H1 (cell line): ENCODE measurements at regions not wholly inside any gene's neighbourhood (a gene's known extent, or its start where the extent isn't known, plus 50 kb on each side); places are given as distances from the start of the nearest gene placed in this dataset.

ENCODE experiments used
- CTCF ChIA-PET: fragments of 300-600 bp; sonication (Branson Sonifier 250); formaldehyde crosslinking; loops from one replicate; lab custom pipeline; 2021; ENCODE audit not compliant: partially characterized antibody; lab: Charles Lee
- POLR2A ChIA-PET: fragments of 300-600 bp; sonication (Branson Sonifier 250); formaldehyde crosslinking; loops from one replicate; lab custom pipeline; 2021; ENCODE audit warnings: inconsistent platforms; ENCODE audit not compliant: partially characterized antibody; lab: Charles Lee
- DNase-seq, 2 experiments: peaks; one replicate each; pipeline versions ENCODE4 v3.0.0 to v3.0.0-alpha.2; 2010 to 2022; ENCODE audit warnings: low spot score in 2 of 2, low read depth in 1 of 2, mixed read lengths in 1 of 2
- FAIRE-seq: peaks from 2 replicates; lab custom pipeline; 2011; peaks lifted over from hg19 to GRCh38; lab: Jason Lieb, UNC
- H2AFZ ChIP-seq: 2 replicates; pipeline ENCODE4 v1.8.1; 2012; ENCODE audit warnings: low read length, inconsistent platforms
- H2AK5ac ChIP-seq: 2 replicates; pipeline ENCODE4 v1.6.1; 2013; ENCODE audit warnings: low read depth, low read length
- H2BK120ac ChIP-seq: replicated peaks from 2 replicates; pipeline ENCODE3; 2013; ENCODE audit warnings: low read depth, low read length, inconsistent platforms
- H2BK12ac ChIP-seq: 2 replicates; pipeline ENCODE4 v1.6.1; 2013; ENCODE audit warnings: low read depth, low read length
- H2BK15ac ChIP-seq: 2 replicates; pipeline ENCODE4 v1.6.1; 2013; ENCODE audit warnings: low read length
- H2BK20ac ChIP-seq: 2 replicates; pipeline ENCODE4 v1.6.1; 2013; ENCODE audit warnings: low read length
- H2BK5ac ChIP-seq: 2 replicates; pipeline ENCODE4 v1.6.1; 2013; ENCODE audit warnings: low read depth, low read length
- H3K14ac ChIP-seq: 2 replicates; pipeline ENCODE4 v1.6.1; 2013; ENCODE audit warnings: inconsistent platforms; ENCODE audit not compliant: insufficient read length
- H3K18ac ChIP-seq: 2 replicates; pipeline ENCODE4 v1.6.1; 2013; ENCODE audit warnings: low read length; ENCODE audit errors: extremely low read depth
- H3K23ac ChIP-seq: 2 replicates; pipeline ENCODE4 v1.6.1; 2013; ENCODE audit warnings: inconsistent platforms; ENCODE audit not compliant: insufficient read length
- H3K23me2 ChIP-seq: 2 replicates; pipeline ENCODE4 v1.6.1; 2013; ENCODE audit warnings: low read depth, low read length
- H3K27ac ChIP-seq: 2 replicates; pipeline ENCODE4 v1.6.1; 2011; ENCODE audit warnings: low read depth, low read length, inconsistent platforms
- H3K27me3 ChIP-seq, 4 experiments: replicated peaks in 1 of 4; 1 replicate in 1 of 4; 2 replicates in 3 of 4; pipeline versions ENCODE4 v1.6.1 to v1.8.1; 2011 to 2013; ENCODE audit warnings: low read length in 3 of 4, mild to moderate bottlenecking in 3 of 4, inconsistent platforms in 2 of 4, mixed read lengths in 2 of 4, moderate library complexity in 1 of 4; ENCODE audit not compliant: control insufficient read depth in 3 of 4, insufficient read depth in 3 of 4; ENCODE audit errors: extremely low read depth in 1 of 4
- H3K36me3 ChIP-seq, 4 experiments: 2 replicates each; pipeline versions ENCODE4 v1.6.1 to v1.8.1; 2011 to 2013; ENCODE audit warnings: mild to moderate bottlenecking in 4 of 4, low read length in 3 of 4, moderate library complexity in 2 of 4, control low read depth in 1 of 4, inconsistent platforms in 1 of 4; ENCODE audit not compliant: insufficient read depth in 4 of 4, control insufficient read depth in 2 of 4
- H3K4ac ChIP-seq: replicated peaks from 2 replicates; pipeline ENCODE3; 2013; ENCODE audit warnings: low read length, low read depth, mixed read lengths, inconsistent platforms; ENCODE audit not compliant: insufficient read length
- H3K4me1 ChIP-seq, 4 experiments: replicated peaks in 1 of 4; 1 replicate in 1 of 4; 2 replicates in 3 of 4; pipeline versions ENCODE4 v1.6.1 to v1.8.1; 2011 to 2013; ENCODE audit warnings: low read length in 3 of 4, inconsistent platforms in 2 of 4, mixed read lengths in 1 of 4; ENCODE audit not compliant: insufficient read depth in 4 of 4, control insufficient read depth in 3 of 4
- H3K4me2 ChIP-seq, 2 experiments: 2 replicates each; pipeline versions ENCODE4 v1.6.1 to v1.8.1; 2011 to 2013; ENCODE audit warnings: low read depth in 2 of 2, low read length in 2 of 2, control low read depth in 1 of 2, inconsistent platforms in 1 of 2, mild to moderate bottlenecking in 1 of 2; ENCODE audit not compliant: insufficient read depth in 1 of 2
- H3K4me3 ChIP-seq, 4 experiments: fragments of 200-600, 300-600 bp in 1 of 4; sonication (generic), shearing (Covaris generic), sonication (Bioruptor Twin) in 1 of 4; 2 replicates each; pipeline versions ENCODE4 v1.5.1 to v1.8.1; 2011 to 2016; ENCODE audit warnings: low read length in 4 of 4, low read depth in 3 of 4, control low read depth in 2 of 4, inconsistent platforms in 2 of 4, mild to moderate bottlenecking in 2 of 4, mixed read lengths in 1 of 4, moderate library complexity in 1 of 4; ENCODE audit not compliant: insufficient read depth in 2 of 4; ENCODE audit errors: extremely low read depth in 1 of 4
- H3K56ac ChIP-seq: replicated peaks from 2 replicates; pipeline ENCODE3; 2013; ENCODE audit warnings: low read depth, mild to moderate bottlenecking, mixed read lengths, low read length, inconsistent platforms; ENCODE audit not compliant: insufficient read length
- H3K79me1 ChIP-seq: 2 replicates; pipeline ENCODE4 v1.6.1; 2013; ENCODE audit warnings: low read depth, low read length, control low read depth
- H3K79me2 ChIP-seq, 2 experiments: 2 replicates each; pipeline versions ENCODE4 v1.6.1 to v1.8.1; 2012 to 2013; ENCODE audit warnings: low read length in 2 of 2, mild to moderate bottlenecking in 2 of 2, inconsistent platforms in 1 of 2; ENCODE audit not compliant: insufficient read depth in 2 of 2, control insufficient read depth in 1 of 2
- H3K9ac ChIP-seq, 4 experiments: replicated peaks in 1 of 4; 1 replicate in 1 of 4; 2 replicates in 3 of 4; pipeline versions ENCODE4 v1.6.1 to v1.8.1; 2011 to 2013; ENCODE audit warnings: low read depth in 3 of 4, low read length in 3 of 4, control low read depth in 2 of 4, mild to moderate bottlenecking in 2 of 4, moderate library complexity in 2 of 4, inconsistent platforms in 1 of 4; ENCODE audit errors: extremely low read depth in 1 of 4
- H3K9me3 ChIP-seq, 2 experiments: 2 replicates each; pipeline versions ENCODE4 v1.6.1 to v1.8.1; 2012 to 2013; ENCODE audit warnings: mild to moderate bottlenecking in 2 of 2, moderate library complexity in 2 of 2, control low read depth in 1 of 2, inconsistent platforms in 1 of 2, low read depth in 1 of 2, low read length in 1 of 2, mixed read lengths in 1 of 2; ENCODE audit not compliant: insufficient read depth in 2 of 2
- H4K20me1 ChIP-seq, 2 experiments: replicated peaks in 1 of 2; 2 replicates each; pipeline versions ENCODE3 to v1.8.1; 2011 to 2013; ENCODE audit warnings: inconsistent platforms in 2 of 2, low read length in 2 of 2, mild to moderate bottlenecking in 1 of 2; ENCODE audit not compliant: insufficient read depth in 2 of 2, control insufficient read depth in 1 of 2
- H4K5ac ChIP-seq: 2 replicates; pipeline ENCODE4 v1.6.1; 2013; ENCODE audit warnings: low read length, low read depth, mixed read lengths, inconsistent platforms; ENCODE audit not compliant: insufficient read length
- H4K8ac ChIP-seq: 2 replicates; pipeline ENCODE4 v1.8.0; 2013; ENCODE audit warnings: mild to moderate bottlenecking, moderate library complexity, low read length, inconsistent platforms; ENCODE audit not compliant: insufficient read depth; ENCODE audit errors: extremely low read depth
- H4K91ac ChIP-seq: replicated peaks from 2 replicates; pipeline ENCODE3; 2013; ENCODE audit warnings: low read length, mixed read lengths, inconsistent platforms; ENCODE audit not compliant: insufficient read length
- CHD1 ChIP-seq: IDR thresholded peaks from 2 replicates; pipeline ENCODE4 v1.6.1; 2012; ENCODE audit warnings: low read depth, low read length, improper control_type of control experiment
- HDAC2 ChIP-seq, 2 experiments: fragments of 300-600 bp in 1 of 2; sonication (generic) in 1 of 2; IDR thresholded peaks; 2 replicates each; pipeline ENCODE4 v1.6.1; 2011 to 2012; ENCODE audit warnings: low read depth in 2 of 2, low read length in 2 of 2, mild to moderate bottlenecking in 2 of 2, moderate library complexity in 2 of 2, borderline replicate concordance in 1 of 2, inconsistent platforms in 1 of 2
- KDM1A ChIP-seq: fragments of 200-600, 300-600 bp; sonication (generic); IDR thresholded peaks from 2 replicates; pipeline ENCODE4 v1.7.1; 2016; ENCODE audit warnings: mild to moderate bottlenecking, low read length, borderline replicate concordance
- POU5F1 ChIP-seq: IDR thresholded peaks from 2 replicates; pipeline ENCODE4 v1.6.1; 2011; ENCODE audit warnings: low read depth, mild to moderate bottlenecking, low read length, moderate library complexity
- SAP30 ChIP-seq: fragments of 300-600 bp; sonication (generic); IDR thresholded peaks from 2 replicates; pipeline ENCODE4 v1.7.1; 2012; ENCODE audit warnings: low read length, moderate library complexity, mild to moderate bottlenecking, inconsistent platforms; ENCODE audit not compliant: insufficient read depth, insufficient replicate concordance
- SRF ChIP-seq: IDR thresholded peaks from 2 replicates; pipeline ENCODE4 v1.6.1; 2011; ENCODE audit warnings: mild to moderate bottlenecking, low read depth, low read length, moderate library complexity
- SUZ12 ChIP-seq: fragments of 200-600 bp; sonication (generic); IDR thresholded peaks from 2 replicates; pipeline ENCODE4 v1.6.1; 2012; ENCODE audit warnings: mild to moderate bottlenecking, inconsistent platforms, low read length, moderate library complexity, mixed read lengths
- WGBS, 2 experiments: shearing (Covaris generic) in 1 of 2; methylation state at CpG; one replicate each; pipeline versions ENCODE4 v1.1.6 to v1.1.7; 2013 to 2015; ENCODE audit warnings: low lambda C conversion rate in 2 of 2, mixed read lengths in 2 of 2, inconsistent platforms in 1 of 2, low coverage in 1 of 2, missing lambda C conversion rate in 1 of 2; ENCODE audit not compliant: insufficient replicate concordance in 2 of 2, insufficient coverage in 1 of 2, insufficient read length in 1 of 2; ENCODE audit errors: extremely low coverage in 1 of 2, missing lambda C conversion rate in 1 of 2; 5-methylcytosine and 5-hydroxymethylcytosine counted together

GRCh38 chr3:39558775-39559306, 91.4 kb downstream of the MOBP start:
- Histone ChIP-seq H2BK12ac (no peak overlapping the region), H3K4ac (no peak overlapping the region), H4K20me1 (no peaks in the 10 kb centered on the region), H2AK5ac (no peak overlapping the region), H3K9ac (no peak overlapping the region), H3K9me3 (no peaks in the 10 kb centered on the region), H3K4me3 (no peak overlapping the region), H3K14ac (no peak overlapping the region), H3K18ac (no peak overlapping the region), H4K5ac (no peak overlapping the region), H3K23me2 (no peaks in the 10 kb centered on the region), H3K4me2 (no peak overlapping the region), H4K91ac (no peak overlapping the region), H3K36me3 (no peaks in the 10 kb centered on the region), H2BK20ac (no peak overlapping the region), H4K8ac (no peak overlapping the region), H2BK15ac (no peak overlapping the region), H3K4me1 (no peaks in the 10 kb centered on the region), H3K79me1 (no peaks in the 10 kb centered on the region), H3K23ac (no peak overlapping the region), H2AFZ (no peak overlapping the region), H3K27me3 (no peaks in the 10 kb centered on the region), H3K79me2 (no peaks in the 10 kb centered on the region), H3K56ac (no peak overlapping the region), H2BK120ac (no peak overlapping the region), H2BK5ac (no peak overlapping the region), H3K27ac (no peak overlapping the region)
- FAIRE-seq (no peak), DNase-seq (no peak)
- 98% methylated on average over 3 of the region's 3 CpGs; no CpG with 5 or more reads in 1 of the 2 experiments for WGBS, 2 experiments
- CTCF ChIA-PET = interaction anchor here (0.5 kb wide), 1 partner anchor 732 kb away, joined by 3 read pairs; no protein-coding TSS in a partner anchor
- POLR2A ChIA-PET = no interaction called here
- TF ChIP-seq SAP30 (no peak), KDM1A (no peak), POU5F1 (no peak), SUZ12 (no peak), HDAC2 (IDR thresholded peaks at IDR 0.05; ENCODE audit: borderline replicate concordance in 1 of 2, low read depth in 2 of 2, low read length in 2 of 2) (no peak), CHD1 (no peak), SRF (no peak)
